Neural cell (in vitro differentiated cells): ENCODE measurements at regions not wholly inside any gene's neighbourhood (a gene's known extent, or its start where the extent isn't known, plus 50 kb on each side); places are given as distances from the start of the nearest gene placed in this dataset.

ENCODE experiments used
- POLR2AphosphoS5 ChIP-seq: IDR thresholded peaks from 2 replicates; pipeline ENCODE4 v1.6.1; 2012
- SMC3 ChIP-seq: fragments of 450-650 bp; conservative IDR thresholded peaks from 2 replicates; pipeline ENCODE4 v1.6.1; 2014; ENCODE audit warnings: antibody characterized with exemption, mild to moderate bottlenecking, moderate library complexity; ENCODE audit not compliant: poor library complexity

DNA sequence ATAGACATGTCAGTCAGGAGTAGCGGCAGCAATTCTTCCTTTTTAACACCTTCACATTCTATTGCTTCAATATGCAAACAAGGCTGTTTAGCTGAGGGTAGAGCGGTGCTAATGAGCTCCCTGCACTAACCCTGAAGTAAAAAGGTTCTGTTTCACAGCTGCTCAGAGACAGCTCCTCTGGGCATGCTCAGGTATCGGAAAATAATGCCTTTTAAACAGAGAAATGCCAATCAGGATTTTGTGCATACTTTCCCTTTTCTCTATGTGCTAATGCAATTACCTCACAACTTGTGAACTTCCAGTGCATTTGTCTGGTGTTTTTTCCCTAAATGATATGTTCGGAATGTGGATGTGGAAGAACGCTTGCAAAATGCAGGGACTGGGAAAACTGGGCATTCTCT is 307.7 kb upstream of the FZD8 start:
- TF ChIP-seq SMC3, result no peak
- no peak for TF ChIP-seq POLR2AphosphoS5
